Mesenchymal stem cell (in vitro differentiated cells and primary cell): ENCODE measurements at regions not wholly inside any gene's neighbourhood (a gene's known extent, or its start where the extent isn't known, plus 50 kb on each side); places are given as distances from the start of the nearest gene placed in this dataset.

Experiments used
- DNase-seq: peaks from one replicate; pipeline ENCODE4 v3.0.0-alpha.2; 2013
- H2AFZ ChIP-seq: one replicate; pipeline ENCODE4 v1.6.1; 2013; ENCODE audit warnings: low read depth, mild to moderate bottlenecking, control low read depth, inconsistent platforms, low read length, moderate library complexity
- H2AK5ac ChIP-seq: 2 replicates; pipeline ENCODE4 v1.6.1; 2013; ENCODE audit warnings: low read length, moderate library complexity, mild to moderate bottlenecking, inconsistent platforms; ENCODE audit not compliant: severe bottlenecking
- H2BK120ac ChIP-seq: one replicate; pipeline ENCODE4 v1.6.1; 2013; ENCODE audit warnings: low read depth, mild to moderate bottlenecking, inconsistent platforms, low read length, moderate library complexity
- H2BK12ac ChIP-seq, 2 experiments: one replicate each; pipeline ENCODE4 v1.6.1; 2013; ENCODE audit warnings: inconsistent platforms in 2 of 2, low read length in 2 of 2, mild to moderate bottlenecking in 2 of 2, moderate library complexity in 2 of 2, control low read depth in 1 of 2
- H2BK15ac ChIP-seq: one replicate; pipeline ENCODE4 v1.6.1; 2013; ENCODE audit warnings: mild to moderate bottlenecking, low read depth, inconsistent platforms; ENCODE audit not compliant: poor library complexity, severe bottlenecking
- H2BK5ac ChIP-seq: 2 replicates; pipeline ENCODE4 v1.6.1; 2013; ENCODE audit warnings: low read depth, mild to moderate bottlenecking, low read length, control low read depth, inconsistent platforms; ENCODE audit not compliant: poor library complexity, severe bottlenecking
- H3K14ac ChIP-seq, 2 experiments: one replicate each; pipeline ENCODE4 v1.6.1; 2013; ENCODE audit warnings: inconsistent platforms in 2 of 2, low read length in 2 of 2, control low read depth in 1 of 2, mild to moderate bottlenecking in 1 of 2, moderate library complexity in 1 of 2
- H3K18ac ChIP-seq, 2 experiments: one replicate each; pipeline ENCODE4 v1.6.1; 2013; ENCODE audit warnings: inconsistent platforms in 2 of 2, low read length in 2 of 2, control low read depth in 1 of 2, low read depth in 1 of 2, mild to moderate bottlenecking in 1 of 2
- H3K23ac ChIP-seq, 2 experiments: one replicate each; pipeline ENCODE4 v1.6.1; 2013; ENCODE audit warnings: inconsistent platforms in 2 of 2, low read length in 2 of 2, mild to moderate bottlenecking in 2 of 2, moderate library complexity in 2 of 2, control low read depth in 1 of 2
- H3K27ac ChIP-seq: 2 replicates; pipeline ENCODE4 v1.5.1; 2013; ENCODE audit warnings: mild to moderate bottlenecking, moderate library complexity, low read length, control low read depth, inconsistent platforms; ENCODE audit not compliant: poor library complexity, severe bottlenecking
- H3K27me3 ChIP-seq, 2 experiments: 2 replicates each; pipeline versions ENCODE4 v1.6.1 to v1.7.0; 2013; ENCODE audit warnings: low read length in 2 of 2, mild to moderate bottlenecking in 2 of 2, moderate library complexity in 2 of 2, control low read depth in 1 of 2, inconsistent platforms in 1 of 2; ENCODE audit not compliant: control insufficient read depth in 1 of 2, insufficient read depth in 1 of 2
- H3K36me3 ChIP-seq, 2 experiments: 2 replicates each; pipeline versions ENCODE4 v1.6.1 to v1.7.0; 2013; ENCODE audit warnings: low read length in 2 of 2, control low read depth in 1 of 2, inconsistent platforms in 1 of 2, low read depth in 1 of 2, mild to moderate bottlenecking in 1 of 2; ENCODE audit not compliant: insufficient read depth in 2 of 2, control insufficient read depth in 1 of 2
- H3K4ac ChIP-seq, 2 experiments: one replicate each; pipeline ENCODE4 v1.6.1; 2013; ENCODE audit warnings: inconsistent platforms in 2 of 2, low read length in 2 of 2, mild to moderate bottlenecking in 2 of 2, moderate library complexity in 2 of 2, control low read depth in 1 of 2, low read depth in 1 of 2
- H3K4me1 ChIP-seq: 2 replicates; pipeline ENCODE4 v1.6.1; 2013; ENCODE audit warnings: low read depth, low read length, control low read depth; ENCODE audit not compliant: control insufficient read depth, insufficient read depth
- H3K4me2 ChIP-seq: 2 replicates; pipeline ENCODE4 v1.6.1; 2013; ENCODE audit warnings: low read length, mild to moderate bottlenecking, inconsistent platforms; ENCODE audit not compliant: poor library complexity, severe bottlenecking
- H3K4me3 ChIP-seq, 2 experiments: 2 replicates each; pipeline versions ENCODE4 v1.5.1 to v1.7.0; 2013; ENCODE audit warnings: low read length in 2 of 2, mild to moderate bottlenecking in 2 of 2, control low read depth in 1 of 2, low read depth in 1 of 2; ENCODE audit not compliant: insufficient read depth in 1 of 2
- H3K79me1 ChIP-seq: replicated peaks from 2 replicates; pipeline ENCODE4 v1.6.1; 2013; ENCODE audit warnings: mild to moderate bottlenecking, control low read depth, low read length, inconsistent platforms; ENCODE audit not compliant: poor library complexity, severe bottlenecking
- H3K9ac ChIP-seq: 2 replicates; pipeline ENCODE4 v1.7.0; 2013; ENCODE audit warnings: mild to moderate bottlenecking, low read length, moderate library complexity
- H3K9me3 ChIP-seq: 2 replicates; pipeline ENCODE4 v1.7.0; 2013; ENCODE audit warnings: mild to moderate bottlenecking, low read length; ENCODE audit not compliant: control insufficient read depth
- H4K8ac ChIP-seq: one replicate; pipeline ENCODE4 v1.6.1; 2013; ENCODE audit warnings: inconsistent platforms, mild to moderate bottlenecking, low read length, moderate library complexity
- H4K91ac ChIP-seq: one replicate; pipeline ENCODE4 v1.6.1; 2013; ENCODE audit warnings: mild to moderate bottlenecking, low read length, inconsistent platforms
- WGBS: methylation state at CpG from one replicate; pipeline ENCODE4 v1.1.7; 2013; ENCODE audit warnings: mixed read lengths; 5-methylcytosine and 5-hydroxymethylcytosine counted together

DNA sequence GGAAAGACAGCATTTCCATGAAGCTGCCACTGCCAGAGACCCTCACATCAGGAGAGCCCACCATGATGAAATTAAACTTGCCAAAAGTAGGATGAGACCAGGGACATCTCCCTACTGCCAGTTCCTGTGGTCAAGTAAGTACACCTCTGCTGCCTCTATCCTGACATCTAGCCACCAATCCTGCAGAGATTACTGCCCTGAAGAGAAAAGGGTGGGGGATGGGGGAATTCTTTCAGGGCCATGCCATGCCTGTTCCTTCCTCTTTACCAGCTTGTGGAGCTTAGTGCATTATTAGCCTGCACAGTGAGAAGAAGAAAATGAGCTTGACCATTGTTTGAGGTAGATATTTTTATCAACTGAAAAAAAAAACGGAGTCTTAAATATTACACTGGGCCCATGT lies 397.2 kb upstream of the CDH2 start:
- no peak overlapping the region for H3K18ac ChIP-seq
- H4K8ac ChIP-seq: no peak overlapping the region
- H4K91ac ChIP-seq: no peak overlapping the region
- H3K23ac ChIP-seq: no peak overlapping the region
- DNase-seq: no peak
- no peaks in the 10 kb centered on the region for H3K27me3 ChIP-seq
- no CpG with 5 or more reads among the region's 1 CpG for WGBS
- no peak overlapping the region for H2BK12ac ChIP-seq
- no peak overlapping the region for H3K4me2 ChIP-seq
- no peak overlapping the region for H3K4ac ChIP-seq
- H3K36me3 ChIP-seq: no peaks in the 10 kb centered on the region
- H3K79me1 ChIP-seq: no peaks in the 10 kb centered on the region
- no peak overlapping the region for H2AK5ac ChIP-seq
- H2BK15ac ChIP-seq: no peak overlapping the region
- no peak overlapping the region for H2BK120ac ChIP-seq
- H3K9ac ChIP-seq: no peak overlapping the region
- no peaks in the 10 kb centered on the region for H3K4me1 ChIP-seq
- no peak overlapping the region for H2AFZ ChIP-seq
- H3K9me3 ChIP-seq: no peaks in the 10 kb centered on the region
- no peak overlapping the region for H3K4me3 ChIP-seq
- no peak overlapping the region for H2BK5ac ChIP-seq
- H3K14ac ChIP-seq: no peak overlapping the region
- H3K27ac ChIP-seq: no peak overlapping the region

DNA sequence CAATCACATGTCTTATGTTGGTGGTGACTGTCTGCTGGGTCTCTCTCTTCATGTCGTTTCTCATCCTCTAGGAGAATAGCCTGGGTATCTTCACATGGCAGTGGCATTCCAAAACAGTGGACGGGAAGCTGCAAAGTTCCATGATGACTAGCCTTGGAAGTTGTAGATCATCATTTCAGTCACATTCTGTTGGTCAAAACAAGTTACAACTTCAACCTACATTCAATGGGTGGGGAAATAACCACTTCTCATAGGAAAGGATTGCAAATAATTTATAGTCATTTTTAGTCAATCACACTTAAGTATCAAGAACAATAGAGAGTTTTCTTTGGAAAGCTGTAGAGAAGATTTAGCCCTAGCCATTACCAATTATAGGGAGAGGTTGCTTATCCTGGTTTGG lies 395.0 kb upstream of the CDH2 start:
- H3K14ac ChIP-seq: no peak overlapping the region
- no peak overlapping the region for H3K23ac ChIP-seq

DNA sequence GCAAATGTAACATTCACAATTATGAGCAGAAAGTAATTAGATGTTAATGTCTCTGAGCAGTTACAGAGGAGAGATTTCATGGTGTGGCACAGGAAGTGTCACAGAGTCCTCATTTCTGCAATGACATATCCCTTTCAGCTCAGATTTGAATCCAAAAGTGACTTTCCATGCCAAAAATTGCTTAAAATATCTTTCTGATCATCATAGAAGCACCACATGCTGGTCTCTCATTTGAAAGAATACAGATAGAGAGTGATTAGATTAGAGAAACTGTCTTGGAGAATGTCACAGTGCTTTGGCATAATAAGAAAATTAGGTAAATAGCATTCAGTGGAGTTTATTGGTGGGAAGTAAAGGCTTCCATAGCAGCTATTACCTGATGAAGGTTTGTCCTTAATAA lies 383.4 kb upstream of the CDH2 start:
- Histone ChIP-seq H2BK15ac (no peak overlapping the region), H3K18ac (no peak overlapping the region), H3K36me3 (no peaks in the 10 kb centered on the region), H3K4me3 (no peak overlapping the region), H3K27me3 (no peaks in the 10 kb centered on the region), H4K8ac (no peak overlapping the region), H2BK5ac (no peak overlapping the region), H3K4ac (no peak overlapping the region), H2BK120ac (no peak overlapping the region), H3K9me3 (peaks cover 6% of the 10 kb centered on the region), H3K4me2 (no peak overlapping the region), H2AK5ac (no peak overlapping the region), H2AFZ (no peak overlapping the region), H3K9ac (no peak overlapping the region), H3K14ac (no peak overlapping the region), H3K4me1 (no peaks in the 10 kb centered on the region), H4K91ac (no peak overlapping the region), H3K79me1 (no peaks in the 10 kb centered on the region), H3K23ac (no peak overlapping the region), H2BK12ac (no peak overlapping the region), H3K27ac (no peak overlapping the region)
- DNase-seq: no peak

More for the DNA sequence above, 395.0 kb upstream of the CDH2 start:
- DNase-seq: no peak
- Histone ChIP-seq H3K18ac (no peak overlapping the region), H3K9ac (no peak overlapping the region), H3K9me3 (no peaks in the 10 kb centered on the region), H2BK12ac (no peak overlapping the region), H3K27me3 (no peaks in the 10 kb centered on the region), H3K4me2 (no peak overlapping the region), H3K27ac (no peak overlapping the region), H3K4ac (no peak overlapping the region), H3K79me1 (no peaks in the 10 kb centered on the region), H2BK5ac (no peak overlapping the region), H2BK15ac (no peak overlapping the region), H2AK5ac (no peak overlapping the region), H3K36me3 (no peaks in the 10 kb centered on the region), H2BK120ac (no peak overlapping the region), H2AFZ (no peak overlapping the region), H3K4me1 (no peaks in the 10 kb centered on the region), H3K4me3 (no peak overlapping the region), H4K91ac (no peak overlapping the region), H4K8ac (no peak overlapping the region)
- WGBS: 91% methylated on average over 2 of the region's 2 CpGs

DNA sequence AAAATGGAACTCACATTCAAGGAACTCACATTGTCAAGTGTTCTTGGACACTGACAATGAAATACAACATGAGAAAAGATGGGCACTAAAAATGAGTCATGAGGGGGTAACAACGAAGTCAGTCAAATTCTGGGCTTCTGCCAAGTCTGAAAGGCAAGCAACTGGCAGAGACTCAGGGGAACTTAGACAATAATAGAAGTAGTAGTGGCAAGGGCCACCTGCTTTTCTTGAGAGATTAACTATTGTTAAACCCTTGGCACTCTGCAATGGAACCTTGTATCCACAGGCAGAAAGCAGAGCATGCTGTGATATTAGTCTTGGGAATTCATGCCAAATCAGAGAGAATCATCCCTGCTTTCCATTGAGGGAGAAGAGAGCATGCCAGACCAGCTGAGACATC lies 382.6 kb upstream of the CDH2 start:
- no peaks in the 10 kb centered on the region for H3K36me3 ChIP-seq
- peaks cover 6% of the 10 kb centered on the region for H3K9me3 ChIP-seq
- H2BK12ac ChIP-seq: no peak overlapping the region
- no peak overlapping the region for H2BK5ac ChIP-seq
- H3K27ac ChIP-seq: no peak overlapping the region
- no peak overlapping the region for H4K8ac ChIP-seq
- H3K4me1 ChIP-seq: no peaks in the 10 kb centered on the region
- no peak overlapping the region for H4K91ac ChIP-seq
- no peak overlapping the region for H2AFZ ChIP-seq
- no peak overlapping the region for H3K4me3 ChIP-seq
- H3K4ac ChIP-seq: no peak overlapping the region
- WGBS: 38% methylated on average over 1 of the region's 1 CpG
- no peak overlapping the region for H2BK15ac ChIP-seq
- H2AK5ac ChIP-seq: no peak overlapping the region
- DNase-seq: no peak
- no peak overlapping the region for H3K23ac ChIP-seq
- no peak overlapping the region for H2BK120ac ChIP-seq
- H3K18ac ChIP-seq: no peak overlapping the region
- H3K4me2 ChIP-seq: no peak overlapping the region
- no peaks in the 10 kb centered on the region for H3K79me1 ChIP-seq
- no peak overlapping the region for H3K9ac ChIP-seq
- no peaks in the 10 kb centered on the region for H3K27me3 ChIP-seq
- no peak overlapping the region for H3K14ac ChIP-seq
